H9 (cell line): ENCODE measurements at regions not wholly inside any gene's neighbourhood (a gene's known extent, or its start where the extent isn't known, plus 50 kb on each side); places are given as distances from the start of the nearest gene placed in this dataset.
"Not testable (repeated sequence)": the region's sequence is repeated elsewhere in the genome, so short reads cannot be mapped to it uniquely, and the experiment has no call there.

ENCODE experiments used
- DNase-seq: peaks from one replicate; pipeline ENCODE4 v3.0.0-alpha.2; 2017
- H2AFZ ChIP-seq: one replicate; pipeline ENCODE4 v1.6.1; 2013; ENCODE audit warnings: mild to moderate bottlenecking, low read length, control low read depth, moderate library complexity
- H2AK5ac ChIP-seq: 2 replicates; pipeline ENCODE4 v1.6.1; 2013; ENCODE audit warnings: low read length, control low read depth, mixed read lengths; ENCODE audit not compliant: insufficient read length
- H2BK120ac ChIP-seq: one replicate; pipeline ENCODE4 v1.6.1; 2013; ENCODE audit warnings: low read depth, mild to moderate bottlenecking, low read length, control low read depth, inconsistent platforms; ENCODE audit not compliant: poor library complexity, severe bottlenecking
- H2BK12ac ChIP-seq: 2 replicates; pipeline ENCODE4 v1.6.1; 2013; ENCODE audit warnings: low read length, control low read depth, mixed read lengths, low read depth; ENCODE audit not compliant: insufficient read length
- H2BK15ac ChIP-seq: 2 replicates; pipeline ENCODE4 v1.6.1; 2013; ENCODE audit warnings: low read depth, low read length, control low read depth
- H2BK20ac ChIP-seq: one replicate; pipeline ENCODE4 v1.6.1; 2013; ENCODE audit warnings: low read depth, mild to moderate bottlenecking, low read length, control low read depth, inconsistent platforms; ENCODE audit not compliant: poor library complexity, severe bottlenecking
- H2BK5ac ChIP-seq: 2 replicates; pipeline ENCODE4 v1.6.1; 2013; ENCODE audit warnings: low read length, control low read depth, mixed read lengths; ENCODE audit not compliant: insufficient read length
- H3K14ac ChIP-seq: 2 replicates; pipeline ENCODE4 v1.6.1; 2013; ENCODE audit warnings: low read length, control low read depth; ENCODE audit not compliant: insufficient read depth
- H3K18ac ChIP-seq: 2 replicates; pipeline ENCODE4 v1.6.1; 2013; ENCODE audit warnings: low read depth, mild to moderate bottlenecking, mixed read lengths, low read length, control low read depth; ENCODE audit not compliant: insufficient read length
- H3K23ac ChIP-seq: 2 replicates; pipeline ENCODE4 v1.6.1; 2013; ENCODE audit warnings: low read length, control low read depth, mixed read lengths, low read depth; ENCODE audit not compliant: insufficient read length
- H3K23me2 ChIP-seq: 2 replicates; pipeline ENCODE4 v1.6.1; 2013; ENCODE audit warnings: low read depth, mild to moderate bottlenecking, mixed read lengths, low read length, control low read depth; ENCODE audit not compliant: insufficient read length, poor library complexity, severe bottlenecking
- H3K27ac ChIP-seq: 2 replicates; pipeline ENCODE4 v1.5.1; 2013; ENCODE audit warnings: low read length, control low read depth, mixed read lengths, low read depth; ENCODE audit not compliant: insufficient read length
- H3K27me3 ChIP-seq: 2 replicates; pipeline ENCODE4 v1.6.1; 2013; ENCODE audit warnings: low read length, control low read depth, inconsistent platforms; ENCODE audit not compliant: insufficient read depth
- H3K4ac ChIP-seq: 2 replicates; pipeline ENCODE4 v1.6.1; 2013; ENCODE audit warnings: low read depth, mild to moderate bottlenecking, control low read depth, inconsistent platforms, low read length, moderate library complexity
- H3K4me1 ChIP-seq: 2 replicates; pipeline ENCODE4 v1.6.1; 2013; ENCODE audit warnings: low read length, control low read depth, inconsistent platforms; ENCODE audit not compliant: insufficient read depth
- H3K4me2 ChIP-seq: 2 replicates; pipeline ENCODE4 v1.6.1; 2013; ENCODE audit warnings: low read length, control low read depth, mixed read lengths; ENCODE audit not compliant: insufficient read length, insufficient read depth
- H3K56ac ChIP-seq: 2 replicates; pipeline ENCODE4 v1.6.1; 2013; ENCODE audit warnings: low read depth, mild to moderate bottlenecking, mixed read lengths, low read length, control low read depth; ENCODE audit not compliant: insufficient read length
- H3K79me1 ChIP-seq: 2 replicates; pipeline ENCODE4 v1.6.1; 2013; ENCODE audit warnings: low read depth, mild to moderate bottlenecking, moderate library complexity, low read length, control low read depth, inconsistent platforms; ENCODE audit not compliant: insufficient read depth, poor library complexity, severe bottlenecking
- H3K79me2 ChIP-seq: 2 replicates; pipeline ENCODE4 v1.6.1; 2013; ENCODE audit warnings: low read length, control low read depth, inconsistent platforms; ENCODE audit not compliant: insufficient read depth
- H3K9ac ChIP-seq: 2 replicates; pipeline ENCODE4 v1.6.1; 2013; ENCODE audit warnings: low read length, control low read depth, mixed read lengths; ENCODE audit not compliant: insufficient read length; ENCODE audit errors: extremely low read depth
- H3K9me3 ChIP-seq: one replicate; pipeline ENCODE4 v1.6.1; 2013; ENCODE audit warnings: low read depth, low read length, inconsistent platforms; ENCODE audit not compliant: control insufficient read depth
- H3T11ph ChIP-seq: one replicate; pipeline ENCODE4 v1.6.1; 2013; ENCODE audit warnings: mild to moderate bottlenecking, low read length, control low read depth, inconsistent platforms
- H4K20me1 ChIP-seq: one replicate; pipeline ENCODE4 v1.6.1; 2013; ENCODE audit not compliant: control insufficient read depth, insufficient read length, insufficient read depth
- H4K5ac ChIP-seq: 2 replicates; pipeline ENCODE4 v1.6.1; 2013; ENCODE audit warnings: low read depth, mild to moderate bottlenecking, mixed read lengths, low read length, control low read depth; ENCODE audit not compliant: insufficient read length
- H4K8ac ChIP-seq: replicated peaks from 2 replicates; pipeline ENCODE4 v1.6.1; 2013; ENCODE audit warnings: low read length, control low read depth, mixed read lengths, low read depth; ENCODE audit not compliant: insufficient read length
- H4K91ac ChIP-seq: 2 replicates; pipeline ENCODE4 v1.6.1; 2013; ENCODE audit warnings: low read depth, mild to moderate bottlenecking, moderate library complexity, mixed read lengths, low read length, control low read depth; ENCODE audit not compliant: insufficient read length
- H3K27ac Mint-ChIP-seq, 3 experiments: 2 replicates in 2 of 3; 3 replicates in 1 of 3; pipeline ENCODE4 v1.8.0; 2020 to 2021; ENCODE audit warnings: mixed read lengths in 3 of 3, mild to moderate bottlenecking in 1 of 3, moderate library complexity in 1 of 3
- H3K27me3 Mint-ChIP-seq: 2 replicates; pipeline ENCODE4 v1.8.0; 2021; ENCODE audit warnings: low read depth, mild to moderate bottlenecking, moderate library complexity, mixed read lengths
- H3K36me3 Mint-ChIP-seq, 3 experiments: 2 replicates in 2 of 3; 3 replicates in 1 of 3; pipeline ENCODE4 v1.8.0; 2020 to 2021; ENCODE audit warnings: low read depth in 3 of 3, mixed read lengths in 3 of 3; ENCODE audit not compliant: insufficient read depth in 1 of 3
- H3K4me1 Mint-ChIP-seq, 2 experiments: 2 replicates each; pipeline ENCODE4 v1.8.0; 2020; ENCODE audit warnings: mixed read lengths in 2 of 2
- H3K4me3 Mint-ChIP-seq, 2 experiments: 2 replicates in 1 of 2; 3 replicates in 1 of 2; pipeline ENCODE4 v1.8.0; 2020 to 2021; ENCODE audit warnings: mild to moderate bottlenecking in 2 of 2, mixed read lengths in 2 of 2, moderate library complexity in 1 of 2
- H3K9me3 Mint-ChIP-seq, 2 experiments: 2 replicates in 1 of 2; 3 replicates in 1 of 2; pipeline ENCODE4 v1.8.0; 2020; ENCODE audit warnings: mild to moderate bottlenecking in 2 of 2, mixed read lengths in 2 of 2, moderate library complexity in 1 of 2
- WGBS: extraction: QIAGEN DNeasy Blood & Tissue Kit; methylation state at CpG from one replicate; pipeline ENCODE4 v1.1.7; 2013; ENCODE audit warnings: missing lambda C conversion rate, low lambda C conversion rate, mixed read lengths; ENCODE audit not compliant: insufficient read length; ENCODE audit errors: extremely low coverage; 5-methylcytosine and 5-hydroxymethylcytosine counted together

- not testable (repeated sequence) for H3K23ac ChIP-seq, H4K5ac ChIP-seq, H3T11ph ChIP-seq, H3K9me3 ChIP-seq, H3K79me1 ChIP-seq, H3K27ac ChIP-seq, H2BK20ac ChIP-seq, H3K27me3 Mint-ChIP-seq, H3K27ac Mint-ChIP-seq, H2AK5ac ChIP-seq, H4K8ac ChIP-seq, H3K23me2 ChIP-seq, H3K14ac ChIP-seq, H3K4me3 Mint-ChIP-seq, H3K56ac ChIP-seq, H3K9ac ChIP-seq, H3K4ac ChIP-seq, H3K4me2 ChIP-seq, H4K20me1 ChIP-seq, H2BK120ac ChIP-seq, H3K4me1 Mint-ChIP-seq, H3K79me2 ChIP-seq, H4K91ac ChIP-seq, H3K27me3 ChIP-seq, H2BK12ac ChIP-seq, DNase-seq, H2AFZ ChIP-seq, H3K4me1 ChIP-seq, H2BK5ac ChIP-seq, H2BK15ac ChIP-seq, H3K18ac ChIP-seq, H3K36me3 Mint-ChIP-seq
- peaks cover 8 to 13% of the 10 kb centered on the region in 2 experiments for H3K9me3 Mint-ChIP-seq
- no CpG with 5 or more reads among the region's 31 CpGs for WGBS
Observed at GRCh38 chrX:92699388-92700092, 920.4 kb downstream of the PCDH11X start.

DNA sequence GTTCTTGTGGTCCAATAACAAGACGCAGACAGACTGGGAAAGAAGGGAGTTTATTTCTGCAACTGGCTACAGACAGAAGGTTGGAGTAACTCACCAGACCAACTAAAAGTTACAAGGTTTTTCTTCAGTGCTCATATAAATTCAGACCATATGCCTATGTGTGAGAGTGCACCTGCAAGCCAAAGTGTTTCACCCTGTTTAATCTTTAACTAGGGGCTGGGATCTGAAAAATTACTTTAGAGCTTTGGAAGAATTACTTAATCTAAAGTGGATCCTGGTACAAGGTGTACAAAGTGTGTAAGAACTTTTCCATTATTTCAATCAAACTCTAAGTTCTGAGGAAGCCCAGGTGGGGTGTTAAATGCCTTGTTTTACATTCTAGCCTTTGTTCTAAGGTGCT, 930.6 kb downstream of the PCDH11X start:
- H3K14ac ChIP-seq, H3K27me3 Mint-ChIP-seq, H3K18ac ChIP-seq, H2AFZ ChIP-seq, H3K23ac ChIP-seq, H2AK5ac ChIP-seq, H3K9me3 ChIP-seq, H3T11ph ChIP-seq, H2BK5ac ChIP-seq, H3K9ac ChIP-seq, H4K20me1 ChIP-seq, H2BK12ac ChIP-seq, H3K23me2 ChIP-seq, H3K27ac ChIP-seq, H3K79me2 ChIP-seq, H3K4me3 Mint-ChIP-seq, H3K9me3 Mint-ChIP-seq, DNase-seq, H3K79me1 ChIP-seq, H3K56ac ChIP-seq, H3K27ac Mint-ChIP-seq, H3K4me2 ChIP-seq, H2BK20ac ChIP-seq, H3K4me1 Mint-ChIP-seq, H3K27me3 ChIP-seq, H2BK15ac ChIP-seq, H4K5ac ChIP-seq, H4K8ac ChIP-seq, H2BK120ac ChIP-seq, H4K91ac ChIP-seq, H3K4me1 ChIP-seq, H3K4ac ChIP-seq: not testable (repeated sequence)
- peaks cover 5 to 14% (median 6%) of the 10 kb centered on the region in 3 experiments for H3K36me3 Mint-ChIP-seq
- WGBS = no CpG with 5 or more reads among the region's 1 CpG
